CD4-positive, alpha-beta T cell treated with Interleukin-6 for 4 hours (primary cell): ENCODE measurements at regions not wholly inside any gene's neighbourhood (a gene's known extent, or its start where the extent isn't known, plus 50 kb on each side); places are given as distances from the start of the nearest gene placed in this dataset.

ENCODE experiments used
- DNase-seq: peaks from one replicate; pipeline ENCODE4 v3.0.0-alpha.2; 2020; ENCODE audit warnings: mixed read lengths

DNA sequence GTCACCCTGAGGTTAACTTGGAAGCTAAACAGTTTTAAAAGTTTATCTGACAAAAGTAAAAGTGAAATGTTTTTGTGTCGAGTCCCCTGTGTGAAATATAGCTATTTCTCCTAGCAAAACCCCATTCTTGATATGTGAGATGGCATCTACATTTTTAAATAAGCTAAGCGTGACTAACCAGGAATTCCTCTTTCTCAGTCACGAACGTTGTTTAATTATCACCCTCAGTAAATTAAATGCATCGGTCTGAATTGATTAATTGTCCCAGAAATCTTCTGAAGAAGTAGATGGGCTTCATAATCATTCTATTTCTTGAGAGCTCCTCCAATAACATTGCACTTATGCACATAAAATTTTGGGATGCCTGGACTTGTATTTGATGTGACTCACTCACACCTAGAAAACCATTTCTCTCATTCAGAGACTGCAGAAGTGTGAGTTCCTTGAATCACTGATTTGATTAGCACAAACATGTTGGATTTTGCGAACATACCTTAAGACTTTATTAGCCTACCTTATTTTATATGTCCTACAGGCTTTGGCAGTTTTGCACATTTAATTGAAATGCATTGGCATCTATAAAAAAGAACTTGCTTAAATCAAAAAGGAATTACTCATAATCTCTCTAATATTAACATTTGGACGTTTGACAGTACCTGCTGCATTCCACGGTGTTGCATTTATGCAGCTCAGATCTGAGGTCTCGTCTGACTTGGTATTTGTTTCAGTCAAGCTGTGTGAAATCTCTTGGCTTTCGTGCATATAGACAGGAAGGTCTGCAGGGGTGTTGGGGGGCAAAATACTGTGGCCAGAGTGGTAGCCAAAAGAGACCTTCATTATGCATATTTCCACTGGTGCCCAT is 475.2 kb downstream of the EPHA4 start:
- no peak for DNase-seq

DNA sequence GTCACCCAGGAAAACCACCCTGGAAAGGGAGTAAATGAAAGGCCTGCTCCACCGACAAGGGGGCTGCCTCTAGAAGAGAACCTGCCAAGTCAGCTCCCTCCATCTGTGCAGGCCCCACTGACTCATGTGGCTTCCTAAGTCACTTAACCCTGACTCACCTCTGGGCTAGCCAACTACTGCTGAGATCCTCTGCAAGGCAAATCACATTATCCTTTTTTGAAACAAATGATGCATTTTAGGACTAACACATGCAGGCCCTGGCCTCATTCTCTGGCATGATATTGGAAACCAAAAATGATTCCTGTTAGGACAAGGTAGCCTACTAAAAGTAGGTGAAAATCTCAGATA is 474.6 kb downstream of the EPHA4 start:
- no peak for DNase-seq

DNA sequence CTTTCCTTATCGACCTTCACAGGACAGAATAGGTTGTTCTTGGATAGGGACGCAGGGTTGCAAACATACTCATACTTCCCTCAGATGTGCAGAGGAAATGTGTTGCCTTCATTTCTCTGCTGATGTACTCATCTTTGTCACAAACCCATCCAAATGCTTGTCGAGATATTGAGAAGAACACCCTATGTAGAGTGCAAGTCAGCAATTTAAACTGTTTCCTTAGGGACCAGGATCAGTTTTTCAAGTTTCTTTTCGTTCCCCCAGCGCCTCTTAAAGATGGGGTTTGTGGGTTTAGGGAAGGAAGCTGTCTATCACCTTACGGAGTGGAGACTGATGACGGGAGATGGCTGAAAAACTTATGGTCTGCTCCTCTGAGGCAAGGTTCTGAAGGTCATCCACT is 474.2 kb downstream of the EPHA4 start:
- no peak for DNase-seq

DNA sequence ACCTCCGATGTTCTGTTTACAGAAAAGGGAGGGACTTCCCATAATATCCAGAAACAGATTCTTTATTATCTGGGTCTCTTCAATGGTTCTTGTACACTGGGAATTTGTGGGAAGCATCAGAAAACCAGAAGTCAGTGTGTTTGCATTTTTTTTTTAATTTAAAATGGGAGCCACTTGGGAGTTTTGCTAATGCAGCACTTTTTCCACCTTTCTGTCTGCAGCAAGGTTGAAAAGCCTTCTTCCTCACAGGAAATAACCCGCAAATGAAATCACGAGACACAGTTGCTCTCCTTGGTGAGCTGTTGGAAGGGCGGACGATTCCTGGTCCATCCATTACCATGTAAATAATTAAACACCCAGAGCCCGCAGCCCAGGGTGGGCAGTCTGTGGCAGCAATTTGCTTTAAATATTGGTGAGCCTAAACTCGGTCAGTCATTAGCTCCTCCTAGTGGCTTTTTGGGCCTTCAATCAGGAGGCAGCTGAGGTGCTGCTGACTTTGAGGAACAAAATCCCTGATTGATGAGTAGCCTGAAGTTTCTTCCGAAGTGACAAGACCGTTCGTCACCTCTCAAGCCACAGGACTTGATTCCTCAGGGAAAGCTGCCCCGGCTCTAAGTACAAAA is 471.5 kb downstream of the EPHA4 start:
- DNase-seq = no peak

DNA sequence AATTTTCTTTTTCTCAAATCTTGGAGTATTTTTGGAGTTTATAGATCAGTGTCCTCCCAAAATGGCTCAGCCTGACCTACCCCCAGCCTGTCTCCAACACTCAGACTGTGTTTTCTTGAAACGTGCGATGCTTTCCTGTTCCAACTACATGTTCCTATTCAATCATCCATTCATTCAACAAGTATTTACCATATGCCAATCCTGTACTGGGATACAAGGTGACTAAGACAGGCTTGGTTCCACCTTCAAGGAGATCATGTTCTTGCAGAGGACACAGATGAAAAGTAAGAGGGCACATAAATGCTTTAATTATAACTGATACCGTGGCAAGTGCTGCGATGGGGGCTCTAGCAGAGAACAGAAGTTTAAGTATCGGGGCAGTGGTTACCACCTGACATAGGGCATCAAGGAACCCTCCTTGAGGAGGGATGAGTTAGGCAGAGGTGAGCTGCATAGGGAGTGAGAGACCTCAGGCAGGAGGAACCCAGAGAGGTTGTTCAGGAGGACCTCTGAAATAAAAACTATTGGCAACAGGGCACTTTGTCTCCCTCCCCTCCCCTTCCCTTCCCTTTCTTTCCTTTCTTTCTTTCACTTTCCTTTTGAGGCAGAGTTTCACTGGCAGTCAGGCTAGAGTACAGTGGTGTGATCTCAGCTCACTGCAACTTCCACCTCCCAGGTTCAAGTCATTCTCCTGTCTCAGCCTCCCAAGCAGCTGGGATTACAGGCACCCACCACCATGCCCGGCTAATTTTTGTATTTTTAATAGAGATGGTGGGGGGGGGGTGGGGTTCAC is 469.0 kb downstream of the EPHA4 start:
- no peak for DNase-seq

DNA sequence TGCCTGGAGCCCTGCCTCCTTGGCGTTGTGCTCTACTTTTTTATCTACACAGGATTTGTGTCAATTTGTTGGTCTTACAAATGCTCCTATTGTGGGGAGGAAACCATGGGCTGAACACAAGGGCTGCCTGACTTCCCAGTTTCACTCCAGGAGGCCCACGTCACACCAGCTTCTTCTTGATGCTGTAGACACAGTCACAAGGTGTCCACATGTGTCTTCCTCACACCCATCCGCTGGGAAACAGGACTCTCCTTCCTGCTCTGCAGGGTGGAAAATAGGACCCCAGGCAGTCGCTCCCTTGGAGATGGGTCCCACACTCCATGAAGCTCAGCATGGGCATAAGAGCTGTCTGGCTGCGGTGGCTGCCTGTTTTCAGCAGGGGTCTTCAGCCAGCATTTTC is 468.2 kb downstream of the EPHA4 start:
- DNase-seq = no peak

DNA sequence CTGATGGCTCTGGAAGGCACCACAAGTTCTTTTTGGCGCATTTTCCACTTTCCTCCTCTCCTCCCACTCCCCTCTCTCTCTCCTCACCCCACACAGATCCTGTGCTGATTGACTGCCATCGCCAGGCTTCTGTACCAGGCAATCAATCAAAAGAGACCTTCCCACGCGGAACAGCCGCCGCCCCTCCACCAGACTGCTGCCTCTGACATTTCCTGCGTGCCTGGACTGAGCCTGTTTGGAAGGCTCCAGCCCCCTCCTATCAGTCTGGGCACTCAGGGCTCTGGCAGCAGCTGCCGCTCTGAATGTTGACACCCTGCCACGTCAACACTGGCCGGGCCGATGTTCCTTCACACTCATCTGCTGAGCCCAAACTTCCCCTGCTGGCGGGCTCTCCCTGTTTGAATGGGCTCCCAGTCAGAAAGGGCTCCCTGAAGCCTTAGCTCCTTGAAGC is 467.7 kb downstream of the EPHA4 start:
- no peak for DNase-seq

DNA sequence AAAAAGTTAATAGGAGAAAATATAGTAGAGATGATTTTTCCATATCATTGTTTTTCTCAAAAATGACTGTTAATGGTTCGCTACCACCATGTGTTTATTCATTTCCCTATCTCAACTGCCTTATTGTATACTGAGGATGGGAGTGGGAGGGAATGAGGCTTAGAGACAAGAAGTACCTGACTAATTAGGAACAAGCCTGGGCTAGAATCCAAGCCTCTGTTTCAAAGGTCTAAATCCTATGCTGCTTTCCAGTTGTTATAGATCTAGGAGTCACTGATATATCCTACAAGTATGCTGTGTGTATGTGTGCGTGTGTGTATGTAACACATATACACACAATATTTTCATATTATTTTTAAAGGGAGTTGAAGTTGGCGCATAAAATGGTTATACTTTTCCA is 465.9 kb downstream of the EPHA4 start:
- DNase-seq = no peak

DNA sequence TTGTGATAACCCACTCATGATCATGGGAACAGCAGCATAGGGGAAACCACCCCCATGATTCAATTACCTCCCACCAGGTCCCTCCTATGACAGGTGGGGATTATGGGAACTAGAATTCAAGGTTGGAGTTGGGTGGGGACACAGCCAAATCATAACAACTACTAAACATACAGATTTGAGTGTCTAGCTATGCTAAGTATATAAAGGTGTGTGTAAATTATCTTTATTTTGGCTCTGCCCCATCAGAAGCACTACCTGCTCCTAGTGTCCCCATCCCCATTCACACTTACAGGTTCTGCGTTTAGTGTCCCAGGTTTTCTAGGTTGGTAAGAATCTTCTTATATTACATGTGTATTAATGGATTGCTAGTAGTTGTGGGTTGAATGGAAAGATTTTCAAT is 464.7 kb downstream of the EPHA4 start:
- DNase-seq = no peak

DNA sequence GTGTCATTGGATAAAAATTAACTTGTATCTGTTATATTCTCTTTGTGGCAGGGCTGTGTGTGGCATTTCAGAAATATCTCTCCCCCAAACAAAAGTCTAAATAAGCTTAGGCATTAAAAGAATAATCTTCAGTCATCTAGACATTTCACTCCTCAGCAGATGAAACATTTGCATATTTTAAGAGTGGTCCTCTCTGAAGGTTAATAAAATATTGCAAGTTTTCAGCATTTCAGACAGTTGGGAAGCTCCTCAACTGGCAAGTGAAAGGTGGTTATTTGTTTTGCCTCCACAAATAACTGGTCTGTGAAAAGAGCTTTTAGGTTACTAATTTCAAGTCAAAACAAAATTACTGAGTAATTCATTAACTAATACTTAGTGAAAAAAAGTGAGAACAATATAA is 462.6 kb downstream of the EPHA4 start:
- DNase-seq = no peak

DNA sequence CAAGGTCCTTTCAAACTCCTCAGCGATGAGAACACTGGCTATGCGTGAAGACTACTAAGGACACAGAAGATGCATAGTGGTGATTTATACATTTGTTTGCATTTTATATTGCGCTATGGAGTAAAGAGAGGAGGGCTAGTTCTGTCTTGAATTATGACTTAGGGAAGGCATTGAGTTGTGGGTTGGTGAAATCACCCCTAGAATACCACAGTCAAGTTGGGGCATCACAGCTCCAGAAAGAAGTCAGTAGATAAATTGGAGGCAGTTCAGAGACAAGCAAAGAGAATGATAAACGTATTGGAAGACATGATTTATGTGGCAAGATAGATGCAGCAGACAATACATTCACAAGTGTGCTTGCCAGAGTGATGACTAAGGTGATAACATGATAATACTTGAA is 460.4 kb downstream of the EPHA4 start:
- DNase-seq = no peak

DNA sequence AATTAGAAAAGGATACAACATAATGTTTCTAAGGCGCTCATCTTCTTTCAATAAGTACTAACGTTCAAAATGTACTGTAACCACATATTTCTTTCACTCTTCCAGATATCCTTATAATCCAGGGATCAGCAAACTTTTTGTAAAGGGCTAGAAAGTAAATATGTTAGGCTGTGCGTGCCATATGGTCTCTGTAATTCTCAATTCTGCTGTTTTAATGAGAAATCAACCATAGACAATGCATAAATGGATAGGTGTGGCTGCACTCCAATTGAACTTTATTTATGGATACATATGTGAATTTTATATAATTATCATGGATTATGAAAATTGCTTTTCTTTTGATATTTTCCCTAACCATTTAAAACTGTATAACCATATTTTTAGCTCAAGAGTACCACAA is 459.4 kb downstream of the EPHA4 start:
- no peak for DNase-seq

DNA sequence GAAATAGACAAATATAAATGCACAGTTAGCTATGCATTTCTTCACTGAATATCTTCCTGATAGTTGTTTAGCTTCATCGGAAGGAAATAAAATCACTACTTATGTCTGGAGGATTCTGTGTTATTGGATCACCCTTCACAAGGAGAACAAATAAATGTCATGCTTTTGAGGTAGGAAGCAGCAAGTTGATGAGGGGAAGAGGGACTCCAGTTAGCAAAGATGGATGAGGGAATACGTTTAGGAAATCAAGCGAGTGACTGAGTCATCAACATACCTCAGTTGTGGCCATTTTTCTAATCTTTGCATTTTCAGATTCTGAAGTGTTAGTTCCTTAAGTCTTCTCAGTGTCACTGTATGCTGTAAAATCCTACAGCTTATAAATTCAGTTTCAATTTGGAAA is 456.2 kb downstream of the EPHA4 start:
- DNase-seq = no peak

DNA sequence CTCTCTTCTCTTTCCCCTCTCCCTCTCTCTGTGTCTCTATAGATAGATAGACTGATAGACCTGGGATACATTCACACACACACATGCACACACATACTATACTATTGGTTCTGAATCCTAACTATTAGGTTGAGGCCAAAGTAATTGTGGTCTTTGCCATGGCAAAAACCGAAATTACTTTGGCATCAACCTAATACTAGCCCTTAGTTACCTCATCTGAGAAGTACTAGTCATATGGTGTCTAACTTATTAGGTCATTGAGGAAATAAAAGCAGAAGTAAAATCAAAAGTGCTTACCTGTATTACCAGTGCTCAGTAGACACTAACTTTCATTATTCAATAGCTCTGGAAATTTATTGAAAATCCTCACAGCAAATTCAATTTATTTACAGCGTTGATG is 451.5 kb downstream of the EPHA4 start:
- no peak for DNase-seq

DNA sequence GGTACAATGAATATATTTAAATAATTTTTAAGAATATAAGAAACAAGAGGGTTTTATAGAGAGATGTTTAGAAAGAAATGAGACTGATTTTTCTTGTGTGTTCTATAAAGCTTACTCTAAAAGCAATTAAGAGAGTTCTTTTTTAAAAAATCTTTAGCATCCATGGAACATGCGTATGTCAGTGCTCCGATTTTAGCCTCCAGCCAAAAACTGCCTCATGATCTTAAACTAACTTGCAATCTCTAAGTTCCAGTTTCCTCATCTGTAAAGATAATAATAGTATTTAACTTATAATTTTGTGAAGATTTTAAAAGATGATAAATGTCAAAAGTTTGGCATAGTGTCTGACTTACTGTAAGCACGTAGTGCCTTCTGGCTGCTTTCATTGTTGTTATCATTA is 448.7 kb downstream of the EPHA4 start:
- DNase-seq = no peak

DNA sequence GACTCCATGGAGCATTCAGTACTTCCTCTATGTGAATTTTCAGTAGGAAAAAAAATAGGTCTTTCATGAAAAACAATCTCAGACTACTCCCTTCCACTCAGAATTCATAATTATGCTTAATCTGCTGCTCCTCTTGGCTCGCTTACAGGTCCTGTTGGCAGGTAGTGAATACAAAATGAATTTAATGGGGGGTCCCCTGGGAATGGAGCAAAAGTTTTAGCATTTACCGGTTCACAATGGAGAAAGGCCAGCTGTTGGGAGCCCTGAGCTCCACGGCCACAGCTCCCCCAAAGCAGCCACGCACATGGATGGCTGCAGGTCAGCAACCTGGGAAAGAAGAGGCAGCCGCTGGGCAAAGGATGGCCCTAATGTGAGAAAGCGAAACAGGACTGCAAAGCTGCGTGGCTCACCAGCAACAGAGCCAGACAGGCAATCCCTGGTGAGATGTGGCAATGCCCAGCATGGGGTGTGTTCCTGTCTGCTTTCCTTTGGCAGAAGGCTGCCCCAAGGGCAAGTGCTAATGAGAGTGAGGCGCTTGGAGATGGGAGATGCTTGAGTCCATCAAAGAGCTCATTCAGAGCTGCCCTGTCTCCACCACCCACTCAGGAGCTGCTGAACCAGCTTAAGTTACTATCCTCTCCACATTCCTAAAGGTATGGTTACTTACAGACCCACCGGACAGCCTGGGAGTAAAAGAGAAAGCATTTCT is 447.4 kb downstream of the EPHA4 start:
- no peak for DNase-seq

DNA sequence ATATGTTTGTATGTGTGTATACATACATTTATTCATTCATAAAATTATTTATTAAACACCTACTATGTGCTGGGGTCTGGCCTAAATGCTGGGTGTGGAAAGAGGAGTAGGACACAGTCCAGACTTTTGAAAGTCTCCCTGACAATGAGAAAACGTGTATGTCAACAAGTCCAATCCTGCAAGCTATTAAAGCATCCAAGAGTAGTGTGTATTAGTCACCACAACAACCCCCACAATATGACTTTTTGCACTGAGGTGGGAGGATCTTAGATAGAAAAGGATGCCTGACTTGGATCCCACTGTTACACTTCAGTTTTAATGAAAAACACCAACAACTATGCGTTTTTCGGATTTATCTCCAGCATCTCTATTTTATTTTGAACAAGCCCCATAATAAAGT is 446.4 kb downstream of the EPHA4 start:
- DNase-seq = no peak

DNA sequence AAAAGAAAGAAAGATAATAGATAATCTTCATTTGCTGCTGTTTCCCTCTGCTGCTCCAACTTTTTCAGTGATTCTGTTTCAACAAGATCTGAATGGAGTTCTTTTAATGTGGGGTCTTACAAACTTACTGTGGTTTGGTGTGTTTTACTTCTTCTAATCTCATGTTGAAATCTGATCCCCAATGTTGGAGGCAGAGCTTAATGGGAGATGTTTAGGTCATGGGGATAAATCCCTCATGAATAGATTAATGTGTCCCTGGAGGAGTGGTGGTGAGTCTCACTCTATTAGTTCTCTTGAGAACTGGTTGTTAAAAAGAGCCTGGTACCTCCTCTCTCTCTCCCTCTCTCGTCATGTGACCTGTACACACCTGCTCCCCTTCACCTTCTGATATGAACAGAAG is 442.4 kb downstream of the EPHA4 start:
- DNase-seq = no peak

DNA sequence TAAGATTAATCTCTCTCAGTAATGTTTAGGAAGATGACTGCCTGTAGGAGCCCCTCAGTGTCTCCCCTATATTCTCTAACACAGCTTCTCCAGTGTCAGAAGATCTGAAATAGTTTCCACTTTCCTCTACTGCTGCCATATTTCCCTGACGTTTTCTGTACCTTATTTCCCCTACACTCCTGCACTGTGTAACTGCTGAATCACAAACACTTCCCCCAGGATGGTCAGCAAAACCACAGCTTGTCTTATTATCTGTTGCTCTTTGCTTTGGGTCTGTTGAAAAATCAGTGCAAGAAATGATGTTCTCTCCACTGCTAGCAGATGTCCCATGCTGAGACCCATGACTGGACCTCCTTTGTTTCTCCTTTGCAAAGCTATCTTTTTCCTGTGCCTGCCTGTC is 441.7 kb downstream of the EPHA4 start:
- no peak for DNase-seq

DNA sequence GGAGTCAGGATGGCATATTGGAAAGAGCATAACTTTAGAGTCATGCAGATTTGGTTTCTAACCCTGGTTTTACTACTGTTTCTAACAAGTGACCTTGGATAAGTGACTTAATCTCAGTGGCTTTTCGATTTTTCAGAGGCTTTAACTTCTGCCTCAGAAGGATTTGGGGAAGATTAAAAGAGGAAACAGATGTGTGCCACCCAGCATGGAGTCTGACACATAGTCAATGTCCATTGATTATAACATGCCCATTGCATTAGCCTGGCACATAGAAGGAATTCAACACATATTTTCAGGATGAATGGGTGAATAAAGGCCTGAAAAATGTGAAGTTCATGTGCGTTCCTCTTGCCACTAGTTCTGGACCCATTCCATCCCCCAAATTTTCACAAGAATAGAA is 438.2 kb downstream of the EPHA4 start:
- no peak for DNase-seq

DNA sequence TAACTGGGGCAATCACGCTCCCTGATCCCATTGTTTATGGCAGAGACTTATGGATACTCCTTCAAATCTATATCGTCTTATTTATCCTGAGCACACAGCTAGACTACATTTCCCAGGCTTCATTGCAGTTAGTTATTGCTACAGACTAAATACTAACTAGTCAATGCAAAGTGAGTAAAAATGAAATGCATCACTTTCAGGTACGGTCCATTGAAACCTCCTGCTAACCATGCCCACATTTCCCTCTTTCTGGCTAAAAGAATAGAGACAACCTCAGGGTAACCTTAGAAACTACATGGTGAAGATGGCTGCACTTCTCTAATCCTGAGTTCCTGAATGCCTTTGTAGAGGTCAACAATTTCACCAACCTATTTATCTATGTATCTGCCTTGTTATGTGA is 437.4 kb downstream of the EPHA4 start:
- DNase-seq = no peak

DNA sequence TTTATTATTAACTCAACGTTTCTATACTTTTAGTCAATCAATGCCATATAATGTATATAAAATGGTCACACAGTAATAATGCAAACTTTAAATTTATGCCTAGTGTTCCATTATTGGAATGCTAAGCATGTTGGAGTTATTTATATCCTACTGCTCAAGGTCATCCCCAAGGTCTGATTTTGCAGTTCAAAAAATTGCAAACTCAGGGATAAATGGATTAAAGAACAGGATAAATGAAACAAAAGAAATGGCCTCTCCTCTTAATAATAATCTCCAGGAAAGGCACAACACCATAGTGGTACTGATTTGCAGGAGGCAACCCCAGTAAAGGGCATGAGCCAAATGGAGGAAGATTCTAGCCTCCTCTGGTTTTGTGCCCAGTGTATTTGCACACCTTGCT is 436.4 kb downstream of the EPHA4 start:
- DNase-seq = no peak

DNA sequence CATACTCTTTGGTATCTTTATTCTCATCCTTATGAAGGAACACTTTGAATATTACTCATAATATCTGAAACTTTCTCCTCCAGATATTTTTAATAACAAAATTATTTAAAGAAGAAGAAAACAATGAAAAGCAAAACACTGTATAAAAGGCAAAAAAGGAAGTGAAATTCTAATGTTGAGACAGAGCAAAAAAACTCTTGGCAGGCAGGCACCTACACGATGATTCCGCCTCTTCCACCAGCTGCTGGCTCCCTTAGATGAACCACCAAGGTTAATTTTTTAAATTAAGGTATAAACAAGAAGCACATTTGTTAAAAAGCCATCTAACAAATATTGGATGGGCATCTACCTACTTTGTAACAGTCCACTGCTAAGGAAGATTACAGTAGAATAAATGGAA is 434.7 kb downstream of the EPHA4 start:
- DNase-seq = no peak
